Activated T-cell treated with anti-CD3 and anti-CD28 coated beads for 4 hours (primary cell): ENCODE measurements at regions not wholly inside any gene's neighbourhood (a gene's known extent, or its start where the extent isn't known, plus 50 kb on each side); places are given as distances from the start of the nearest gene placed in this dataset.
A peak's percentile ranks its signal among the peaks of the same experiment; 100 is the strongest.
"Not testable (repeated sequence)": the region's sequence is repeated elsewhere in the genome, so short reads cannot be mapped to it uniquely, and the experiment has no call there.

Experiments
- DNase-seq: peaks from one replicate; pipeline ENCODE4 v3.0.0-alpha.2; 2020

DNA sequence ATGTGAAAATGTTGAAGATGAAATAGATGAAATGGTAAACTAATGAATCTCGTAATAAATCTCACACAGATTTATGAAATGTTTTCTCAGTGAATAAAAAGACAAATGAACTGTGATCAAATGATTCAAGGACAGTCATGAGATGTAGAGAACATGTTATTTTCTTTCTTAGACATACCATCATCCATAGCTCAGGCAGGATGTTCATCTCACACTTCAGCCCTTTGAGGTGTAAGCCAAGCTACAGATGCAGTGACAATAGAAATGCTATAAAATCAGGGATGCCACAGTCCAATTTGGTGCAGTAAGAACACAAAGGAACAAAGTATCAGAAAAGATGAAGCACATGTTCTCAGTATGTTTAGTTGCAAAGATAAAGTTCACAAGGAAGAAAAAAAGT is 242.7 kb upstream of the KRR1 start:
- DNase-seq = no peak

DNA sequence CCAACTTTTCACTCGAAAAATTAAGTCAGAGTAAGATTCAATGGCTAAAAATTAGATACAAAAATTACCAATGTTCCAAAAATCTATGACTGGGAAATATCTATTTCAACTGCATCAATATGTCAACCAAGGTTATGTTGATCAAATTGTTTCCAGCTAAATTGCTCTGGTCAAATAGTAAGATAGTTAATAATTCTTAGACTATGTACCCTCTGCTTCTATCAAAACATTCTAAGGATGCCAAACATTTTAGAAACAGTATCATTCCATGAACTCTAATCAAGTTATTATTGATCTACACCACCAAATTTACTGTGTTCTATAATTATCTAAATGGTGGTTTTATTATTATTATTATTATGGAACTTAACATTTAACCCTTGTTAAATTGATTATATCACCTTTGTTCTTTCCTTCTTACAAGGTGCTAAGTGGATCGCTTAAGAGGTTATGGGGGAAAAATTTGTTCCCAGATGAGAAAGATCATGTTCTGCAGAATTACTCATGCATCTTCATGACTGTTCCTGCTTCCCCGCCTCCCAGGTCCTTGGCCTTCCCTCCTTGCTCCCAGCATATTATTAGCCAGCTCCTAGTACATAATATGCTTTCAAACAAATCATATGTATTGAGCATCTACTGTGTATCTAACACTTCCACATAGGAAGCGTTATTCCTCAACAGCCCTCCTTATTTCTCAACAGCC is 240.5 kb upstream of the KRR1 start:
- DNase-seq = no peak

DNA sequence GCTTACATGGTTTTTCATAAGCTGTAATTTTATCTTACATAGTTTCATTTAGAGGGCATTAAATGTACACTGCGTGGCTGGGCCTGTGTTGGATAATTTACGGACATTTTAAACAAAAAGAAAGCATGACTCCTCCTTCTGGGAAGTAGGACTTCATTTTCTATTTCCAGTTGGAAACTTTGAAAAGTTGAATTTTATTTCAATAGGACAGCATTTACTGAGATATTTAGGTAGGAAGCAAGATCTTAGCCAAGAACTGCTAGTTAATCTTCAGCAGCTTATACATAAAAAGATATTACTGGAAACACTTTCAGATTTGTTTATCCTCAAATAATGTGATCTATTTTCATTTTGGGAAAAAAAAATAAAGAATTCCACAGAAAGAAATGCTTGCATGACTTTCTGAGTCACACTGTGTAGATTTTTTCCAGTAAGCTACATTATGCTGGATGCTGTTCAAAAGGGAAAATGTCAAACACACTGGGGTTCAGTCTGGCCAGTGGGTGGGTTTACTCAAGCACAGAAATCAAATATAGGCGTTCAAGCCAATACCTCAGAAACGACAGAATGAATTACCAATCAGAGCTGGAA is 239.4 kb upstream of the KRR1 start:
- DNase-seq = no peak

DNA sequence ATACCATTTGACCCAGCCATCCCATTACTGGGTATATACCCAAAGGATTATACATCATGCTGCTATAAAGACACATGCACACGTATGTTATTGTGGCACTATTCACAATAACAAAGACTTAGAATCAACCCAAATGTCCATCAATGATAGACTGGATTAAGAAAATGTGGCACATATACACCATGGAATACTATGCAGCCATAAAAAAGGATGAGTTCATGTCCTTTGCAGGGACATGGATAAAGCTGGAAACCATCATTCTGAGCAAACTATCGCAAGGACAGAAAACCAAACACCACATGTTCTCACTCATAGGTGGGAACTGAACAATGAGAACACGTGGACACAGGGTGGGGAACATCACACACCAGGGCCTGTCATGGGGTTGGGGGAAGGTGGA is 237.6 kb upstream of the KRR1 start:
- not testable (repeated sequence) for DNase-seq

DNA sequence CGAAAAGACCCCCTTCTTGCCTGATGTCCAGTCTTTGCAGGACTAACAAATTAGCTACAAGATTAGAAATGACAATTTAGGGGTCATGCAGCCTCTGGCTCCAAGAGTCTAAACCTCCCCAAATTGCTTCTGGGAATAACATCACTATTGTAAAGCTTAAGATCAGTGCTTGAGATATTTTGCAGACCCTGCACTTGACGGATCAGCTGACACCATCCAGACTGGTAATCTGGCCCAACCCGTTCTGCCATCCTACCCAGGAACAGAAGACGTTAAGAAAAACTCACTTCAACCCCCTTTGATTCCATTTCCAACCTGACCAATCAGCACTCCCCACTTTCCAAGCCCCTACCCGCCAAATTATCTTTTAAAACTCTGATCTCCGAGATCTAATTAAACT is 236.7 kb upstream of the KRR1 start:
- DNase-seq = no peak

DNA sequence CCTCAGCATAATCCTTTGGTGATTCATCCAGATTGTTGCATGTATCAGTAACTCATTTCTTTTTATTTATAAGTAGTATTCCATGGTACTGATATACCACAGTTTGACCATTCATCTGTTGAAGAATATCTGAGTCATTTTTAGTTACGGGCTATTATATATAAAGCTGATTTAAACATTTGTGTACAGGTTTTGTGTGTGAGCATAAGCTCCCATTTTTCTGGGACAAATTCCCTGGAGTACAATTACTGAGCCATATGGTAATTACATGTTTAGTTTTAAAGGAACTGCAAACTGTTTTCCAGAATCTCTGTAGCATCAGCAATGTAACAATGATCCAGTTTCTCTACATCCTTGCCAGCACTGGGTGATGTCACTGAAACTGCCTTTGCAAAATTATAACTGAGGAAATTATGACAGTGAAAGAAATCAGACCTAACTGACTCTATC is 236.2 kb upstream of the KRR1 start:
- DNase-seq = no peak

DNA sequence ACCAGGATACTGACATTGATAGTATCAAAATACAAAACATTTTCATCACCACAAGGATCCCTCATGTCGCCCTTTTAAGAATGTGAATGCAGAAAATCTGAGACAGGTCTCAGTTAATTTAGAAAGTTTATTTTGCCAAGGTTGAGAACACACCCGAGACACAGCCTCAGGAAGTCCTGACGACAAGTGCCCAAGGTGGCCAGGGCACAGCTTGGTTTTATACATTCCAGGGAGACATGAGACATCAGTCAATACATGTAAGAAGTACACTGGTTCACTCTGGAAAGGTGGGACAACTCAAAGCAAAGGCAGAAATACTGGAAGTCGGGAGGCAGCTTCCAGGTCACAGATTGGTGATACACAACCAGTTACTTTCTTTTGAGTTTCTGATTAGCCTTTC is 235.2 kb upstream of the KRR1 start:
- no peak for DNase-seq

DNA sequence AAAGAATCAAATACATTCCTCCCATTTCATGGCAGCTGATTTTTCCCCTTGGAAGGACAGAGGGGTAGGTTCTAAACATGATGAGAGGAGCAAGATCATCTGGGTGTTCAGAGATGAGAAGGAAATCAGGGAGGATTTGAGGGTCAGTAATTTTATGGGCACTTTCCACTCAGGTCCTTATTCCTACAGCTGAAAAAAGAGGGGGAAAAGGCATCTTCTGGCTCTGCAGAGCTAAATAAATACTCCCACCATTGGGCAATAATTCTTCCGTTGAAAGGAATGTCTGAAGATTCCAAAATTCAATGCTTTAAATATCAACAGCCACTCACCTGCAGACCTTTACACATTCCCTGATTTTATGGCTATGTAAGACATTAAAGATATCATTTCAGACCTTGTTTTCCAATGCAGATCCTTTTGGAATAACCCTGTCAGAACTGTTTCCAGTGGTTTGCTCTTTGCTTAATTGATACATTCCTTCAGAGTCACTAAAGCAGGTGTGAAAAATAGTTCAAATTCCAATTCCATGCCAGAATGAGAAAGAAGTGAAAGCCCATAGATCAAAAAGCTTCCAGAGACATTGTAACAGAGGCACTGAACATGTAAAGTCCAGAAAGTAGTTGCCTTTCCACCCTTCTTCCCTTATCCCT is 233.3 kb upstream of the KRR1 start:
- no peak for DNase-seq

DNA sequence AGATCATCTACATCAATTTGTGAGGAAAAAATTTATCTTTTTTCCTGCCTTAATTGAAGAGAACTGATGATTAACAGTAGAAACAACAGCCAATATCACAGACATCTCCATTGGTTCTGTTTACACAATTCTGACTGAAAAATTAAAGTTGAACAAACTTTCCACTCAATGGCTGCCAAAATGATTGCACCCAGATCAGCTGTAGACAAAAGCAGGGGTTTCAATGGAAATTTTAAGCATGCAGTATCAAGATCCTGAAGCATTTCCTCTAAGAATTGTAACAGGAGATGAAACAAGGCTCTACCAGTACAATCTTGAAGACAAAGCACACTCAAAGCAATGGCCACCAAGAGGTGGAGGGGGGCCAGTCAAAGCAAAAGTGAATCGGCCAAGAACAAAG is 231.6 kb upstream of the KRR1 start:
- DNase-seq = no peak

DNA sequence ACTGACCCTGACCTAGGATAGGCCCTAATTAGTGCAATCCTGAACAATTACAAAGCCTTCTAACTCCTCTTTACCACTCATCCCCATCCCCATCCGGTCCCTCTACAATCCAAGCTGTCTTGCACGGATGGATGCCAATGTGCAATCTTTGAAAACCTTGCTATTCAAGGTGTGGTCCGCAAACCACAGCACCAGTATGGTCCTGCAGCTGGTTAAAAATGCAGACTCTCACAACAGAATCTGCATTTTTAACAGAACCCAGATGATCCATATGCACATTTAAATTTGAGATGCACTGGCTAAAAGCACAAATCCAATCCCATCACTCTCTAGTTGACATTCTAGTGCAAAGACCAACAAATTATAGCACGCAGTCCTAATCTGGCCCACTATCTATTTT is 230.6 kb upstream of the KRR1 start:
- no peak for DNase-seq

DNA sequence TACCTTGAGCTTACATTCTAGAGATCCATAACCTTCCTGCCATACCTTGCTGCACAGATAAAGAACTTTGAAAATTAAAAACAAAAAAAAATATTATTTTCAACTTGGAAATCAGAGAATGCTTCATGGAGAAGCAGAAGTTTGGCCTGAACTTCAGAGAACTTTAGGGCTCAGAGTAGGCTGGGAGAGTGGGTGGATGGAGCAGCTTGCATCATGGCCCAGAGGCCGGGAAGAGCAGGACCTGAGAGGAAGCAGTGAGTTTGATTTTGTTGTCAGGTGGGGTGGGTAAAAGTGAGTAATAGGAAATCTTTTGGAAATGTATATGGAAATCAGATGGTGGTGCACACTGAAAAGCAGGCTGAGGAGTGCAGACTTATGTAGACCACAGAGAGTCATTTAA is 228.5 kb upstream of the KRR1 start:
- DNase-seq = no peak

DNA sequence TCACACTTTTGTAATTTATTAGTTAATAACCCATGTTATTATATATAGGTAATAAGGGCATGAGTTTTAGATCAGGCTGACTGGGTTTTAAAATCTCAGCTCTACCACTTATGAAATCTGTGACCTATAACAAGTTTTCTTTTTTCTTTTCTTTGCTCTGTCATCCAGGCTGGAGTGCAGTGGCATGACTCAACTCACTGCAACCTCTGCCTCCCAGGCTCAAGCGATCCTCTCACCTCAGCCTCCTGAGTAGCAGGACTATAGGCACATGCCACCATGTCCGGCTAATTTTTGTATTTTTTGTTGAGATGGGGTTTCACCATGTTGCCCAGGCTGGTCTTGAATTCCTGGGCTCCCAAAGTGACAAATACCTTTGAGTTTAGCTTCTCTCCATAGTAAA is 227.7 kb upstream of the KRR1 start:
- not testable (repeated sequence) for DNase-seq

DNA sequence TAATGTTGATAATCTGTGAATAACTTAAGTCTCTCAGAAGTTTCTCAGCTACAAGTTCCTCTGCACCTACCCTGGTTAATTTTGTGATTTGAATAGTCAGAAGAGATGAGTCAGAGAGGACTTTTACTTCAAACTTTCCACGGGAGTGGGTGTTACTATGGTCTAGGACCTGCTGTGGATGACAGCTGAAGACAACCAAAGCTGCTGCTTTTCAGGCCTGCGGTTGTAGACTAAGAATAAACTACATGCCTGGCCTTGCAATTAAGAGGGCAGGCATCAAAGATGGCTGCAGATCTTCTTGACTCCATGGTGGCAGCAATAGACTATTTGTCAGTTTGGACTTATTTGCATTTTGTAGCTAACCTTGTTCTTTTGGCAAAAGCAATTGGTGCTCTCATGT is 227.1 kb upstream of the KRR1 start:
- DNase-seq = peak; percentile 30

DNA sequence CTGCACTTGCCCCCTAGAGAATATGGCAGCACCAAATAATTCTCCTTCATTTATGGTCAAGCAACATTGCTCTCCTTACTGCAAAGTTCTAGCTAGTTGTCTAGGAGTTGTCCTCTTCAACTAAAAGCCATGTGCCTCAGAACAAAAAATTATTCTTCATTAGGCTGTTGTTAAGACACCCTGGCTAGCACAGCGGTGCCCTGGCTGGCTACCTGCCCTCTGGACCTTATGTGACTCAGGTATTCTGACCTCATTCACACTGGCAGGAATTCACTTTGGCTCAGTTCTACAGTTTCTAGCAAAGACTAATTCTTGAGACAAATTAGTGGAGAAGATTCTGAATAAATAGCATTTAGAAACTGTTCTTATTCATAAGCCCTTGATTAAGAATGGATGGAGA is 224.4 kb upstream of the KRR1 start:
- DNase-seq = no peak

DNA sequence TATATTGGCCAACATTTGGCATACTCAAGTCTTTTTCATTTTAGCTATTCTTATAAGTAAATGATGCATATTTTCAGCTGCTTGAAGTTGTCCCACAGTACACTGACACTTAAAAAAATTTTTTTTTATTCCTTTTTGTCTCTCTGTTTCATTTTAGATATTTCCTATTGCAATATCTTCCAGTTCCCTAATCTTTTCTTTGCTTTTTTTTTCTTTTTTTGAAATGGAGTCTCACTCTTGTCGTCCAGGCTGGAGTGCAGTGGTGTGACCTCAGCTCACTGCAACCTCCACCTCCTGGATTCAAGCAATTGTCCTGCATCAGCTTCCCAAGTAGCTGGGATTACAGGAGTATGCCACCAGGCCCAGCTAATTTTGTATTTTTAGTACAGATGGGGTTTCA is 217.4 kb upstream of the KRR1 start:
- DNase-seq = no peak

DNA sequence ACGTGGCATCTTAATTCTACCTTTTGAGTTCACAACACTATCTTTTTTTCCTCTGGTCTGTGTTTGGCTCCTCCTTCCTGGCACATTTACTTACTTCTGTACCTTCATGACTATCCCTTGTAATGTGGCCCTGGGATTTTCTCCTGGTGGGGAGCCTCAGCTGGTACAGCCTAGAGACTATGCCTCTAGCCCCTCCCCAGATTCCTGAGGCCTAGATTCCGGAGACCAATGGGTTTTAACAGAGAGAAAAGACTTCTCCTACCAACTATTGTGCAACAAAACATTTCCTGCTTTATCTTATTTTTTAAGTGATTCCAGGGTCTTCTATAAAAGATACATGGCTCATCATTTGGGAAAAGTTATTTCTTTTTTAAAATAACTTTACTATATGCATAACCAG is 216.2 kb upstream of the KRR1 start:
- DNase-seq = no peak

DNA sequence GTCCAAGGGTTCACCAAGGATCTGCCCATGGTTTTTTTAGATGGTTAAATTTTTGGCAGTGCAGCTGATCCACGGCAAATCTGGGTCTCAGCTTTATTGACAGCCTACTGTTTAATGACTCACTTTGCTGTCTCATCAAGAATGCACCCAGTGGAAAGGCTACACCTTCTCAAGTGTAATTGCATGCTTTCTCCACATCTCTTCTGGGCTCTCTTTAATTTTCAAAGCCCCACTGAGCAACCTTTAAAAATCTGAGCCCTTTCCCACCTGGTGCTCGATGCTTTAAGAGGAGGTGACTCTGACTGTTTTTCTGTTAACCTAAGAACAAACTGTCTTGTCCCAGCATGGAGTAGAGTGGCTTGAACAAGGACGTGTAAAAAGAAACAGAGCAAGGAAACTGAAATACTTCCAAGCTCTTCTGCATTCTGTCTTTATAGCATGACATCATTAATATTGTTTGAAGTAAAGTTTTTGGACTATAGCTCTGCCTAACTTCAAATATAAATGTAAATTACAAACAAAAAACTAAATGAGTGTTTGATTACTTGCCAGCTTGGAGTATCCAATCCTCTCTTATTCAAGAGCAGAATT is 214.2 kb upstream of the KRR1 start:
- DNase-seq = no peak

DNA sequence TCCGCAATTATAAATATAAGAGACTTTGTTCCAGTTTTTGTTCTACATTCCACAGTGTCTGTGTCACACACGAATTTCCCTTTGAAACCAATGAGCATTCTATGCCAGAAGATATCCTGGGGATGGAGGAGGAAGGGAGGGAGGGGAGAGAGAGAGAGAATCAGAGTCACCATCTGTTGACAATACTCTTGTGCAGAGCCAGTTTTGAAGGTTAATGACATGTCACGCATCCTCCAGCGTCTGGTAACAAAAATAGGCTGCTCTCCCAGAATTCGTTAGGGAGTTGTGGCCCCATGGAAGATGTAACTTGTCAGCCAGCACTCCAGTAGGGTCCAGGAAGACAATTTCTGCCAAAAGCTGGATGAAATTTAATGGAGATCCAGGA is 213.5 kb upstream of the KRR1 start:
- DNase-seq = no peak

DNA sequence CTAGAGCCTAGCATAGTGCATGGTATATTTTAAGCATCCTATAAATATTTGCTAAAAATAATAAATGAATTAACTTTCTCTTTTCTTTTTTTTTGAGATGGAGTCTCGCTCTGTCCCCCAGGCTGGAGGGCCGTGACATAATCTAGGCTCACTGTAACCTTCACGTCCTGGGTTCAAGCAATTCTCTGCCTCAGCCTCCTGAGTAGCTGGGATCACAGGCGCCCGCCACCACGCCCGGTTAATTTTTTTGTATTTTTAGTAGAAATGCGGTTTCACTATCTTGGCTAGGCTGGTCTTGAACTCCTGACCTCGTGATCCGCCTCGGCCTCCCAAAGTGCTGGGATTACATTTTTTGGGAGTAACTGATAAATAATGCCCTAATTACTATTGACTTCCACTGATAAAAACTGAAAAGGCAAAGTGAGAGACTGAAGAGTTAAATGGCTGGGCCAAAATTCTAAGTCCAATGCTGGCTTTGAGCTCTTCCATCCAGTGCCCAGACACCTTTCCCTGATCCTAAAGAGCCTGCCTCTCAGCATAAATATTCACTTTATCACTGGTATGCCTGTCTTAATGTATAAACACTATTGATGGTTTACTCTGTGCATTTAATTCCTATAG is 213.0 kb upstream of the KRR1 start:
- no peak for DNase-seq

DNA sequence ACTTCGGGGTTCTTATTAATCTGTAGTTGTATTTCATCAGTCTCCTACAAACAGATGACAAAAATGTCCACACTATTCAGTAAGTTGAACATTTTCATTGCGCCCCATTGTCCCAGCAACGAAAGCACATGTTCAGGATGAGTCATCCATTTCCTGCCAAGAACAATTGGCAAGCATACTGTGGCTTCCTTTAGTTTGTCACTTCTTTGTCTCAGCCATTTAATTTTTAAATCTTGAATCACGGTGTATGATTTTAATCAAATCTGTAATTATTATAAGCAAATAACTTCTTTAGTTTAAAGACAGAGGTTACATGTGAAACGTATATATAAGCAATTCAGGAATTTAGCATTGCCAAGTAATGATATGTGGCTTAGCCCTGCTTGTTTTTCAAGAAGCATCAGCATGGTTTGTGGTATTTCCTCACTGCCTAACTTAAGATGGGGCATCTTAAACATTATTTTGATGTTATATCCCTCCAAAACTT is 211.3 kb upstream of the KRR1 start:
- peak; percentile 25 for DNase-seq

DNA sequence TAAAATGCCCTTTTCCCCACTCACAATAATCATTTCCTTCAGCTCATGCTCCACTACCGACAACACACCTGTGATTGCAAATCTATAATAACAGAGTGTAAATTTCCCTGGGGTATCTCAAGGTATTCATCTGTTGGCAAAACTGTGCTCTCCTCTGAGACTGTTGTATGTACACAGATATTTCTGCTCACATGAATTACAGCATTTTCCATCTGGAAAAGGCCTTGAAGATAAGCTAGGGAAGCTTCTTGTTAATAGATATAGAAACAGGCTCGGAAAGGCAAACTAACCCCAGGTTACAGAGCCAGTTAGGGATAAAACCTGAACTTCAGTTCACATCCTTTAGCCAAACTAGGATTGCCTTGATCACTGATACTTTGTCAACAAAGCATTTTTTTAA is 210.4 kb upstream of the KRR1 start:
- DNase-seq = no peak

DNA sequence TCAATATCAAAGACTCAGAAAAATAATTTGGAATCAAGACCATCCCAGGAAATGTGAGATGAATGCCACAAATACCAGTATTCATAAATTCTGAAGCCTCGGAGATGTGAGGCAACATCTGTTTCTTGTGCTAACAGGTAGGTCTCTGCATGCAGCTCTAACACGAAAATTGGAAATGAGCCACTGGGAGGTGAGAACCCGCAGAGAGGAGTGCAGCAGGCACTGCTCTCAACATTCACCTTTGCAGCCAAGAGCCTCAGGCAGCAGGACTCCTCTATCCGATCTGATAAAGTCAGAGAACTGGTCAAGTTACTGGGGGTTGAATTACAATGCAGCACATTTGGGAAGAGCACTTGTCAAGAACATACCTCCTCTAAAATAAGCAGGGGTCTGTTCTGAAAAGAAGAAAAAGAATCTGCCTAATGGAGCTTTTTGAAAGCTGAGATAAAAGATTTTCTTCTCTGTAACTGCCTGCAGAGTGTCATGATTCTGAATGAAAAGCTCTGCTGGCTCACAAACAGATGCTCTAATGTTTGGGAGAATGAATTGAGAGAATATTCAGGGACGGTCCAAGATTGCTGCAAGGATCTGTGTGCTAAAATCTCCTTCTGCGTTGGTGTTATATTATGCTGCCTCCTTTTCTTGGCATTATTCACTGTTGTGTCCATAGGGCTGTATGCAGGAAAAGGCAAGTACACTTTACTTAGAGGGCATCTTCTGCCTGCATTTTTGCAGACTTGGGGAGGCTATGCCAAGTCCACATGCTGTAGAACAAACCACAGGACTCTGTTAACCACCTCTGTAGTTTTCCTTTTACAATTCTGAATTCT is 209.6 kb upstream of the KRR1 start:
- DNase-seq = no peak

DNA sequence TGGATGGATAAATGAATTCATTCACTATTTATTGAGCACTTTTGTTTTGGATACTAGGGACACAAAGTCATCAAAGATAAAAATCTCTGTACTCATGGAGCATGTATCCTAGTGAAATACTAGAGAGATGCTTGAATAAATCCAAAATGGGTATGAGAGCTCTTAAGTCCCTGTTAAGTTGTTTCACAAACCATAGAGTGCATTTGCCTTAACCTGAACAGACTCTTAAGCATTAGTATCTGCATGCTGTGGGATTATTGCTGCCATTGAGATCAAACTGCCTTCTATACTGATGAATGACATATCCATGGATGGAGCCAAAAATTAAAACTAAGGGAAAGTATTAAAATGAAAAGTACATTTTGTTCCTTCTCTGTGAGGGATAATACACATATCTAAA is 206.5 kb upstream of the KRR1 start:
- no peak for DNase-seq
